ENCODE measurements at regions not wholly inside any gene's neighbourhood (a gene's known extent, or its start where the extent isn't known, plus 50 kb on each side); places are given as distances from the start of the nearest gene placed in this dataset.
A peak's percentile ranks its signal among the peaks of the same experiment; 100 is the strongest.

DNA sequence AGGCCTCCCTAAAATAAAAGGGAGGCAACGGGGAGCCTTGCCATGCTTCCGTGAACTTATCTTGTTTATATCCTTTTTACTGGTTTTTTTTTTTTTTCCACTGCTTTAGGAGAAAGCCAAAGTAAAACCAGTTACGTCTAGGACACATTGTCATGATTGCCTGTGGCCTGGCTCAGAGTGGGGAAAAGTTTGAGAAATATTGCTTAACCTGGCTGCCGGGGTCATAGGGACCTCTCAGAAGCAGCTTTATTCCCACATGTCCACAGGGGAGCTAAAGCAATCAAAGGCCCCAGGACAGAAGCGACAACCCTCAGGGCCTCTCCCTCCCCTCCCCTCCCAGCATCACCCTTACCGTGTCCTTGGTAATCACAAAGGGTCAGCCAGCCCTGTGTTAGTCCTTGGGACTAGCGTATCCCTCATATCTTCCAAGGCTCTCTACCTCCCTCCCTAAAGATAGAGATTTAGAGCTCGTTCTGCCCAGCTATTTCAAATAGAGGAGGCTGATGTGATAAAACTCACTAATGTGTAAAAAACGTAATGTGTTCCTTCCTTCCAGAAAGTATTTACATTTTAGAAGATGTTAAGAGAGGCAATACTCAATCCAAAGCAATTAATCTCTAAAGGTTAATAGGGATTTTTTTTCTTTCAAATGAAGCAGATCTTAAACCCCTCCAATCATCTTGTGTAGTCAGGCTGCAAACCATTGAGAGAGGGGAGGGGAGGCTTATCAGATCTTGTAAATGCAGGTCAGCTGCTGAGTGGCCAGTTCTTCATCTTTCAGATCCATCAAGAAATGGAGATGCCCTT lies 64.8 kb upstream of the PRKAR2B start:
- DNase-seq = peak in 5 of 7 donors; percentile 19 to 56 (median 25)
- intact Hi-C loops (cut with DNase I) = no loop called here
- Histone ChIP-seq H3K4me1 (replicated peaks in 1 of 2) (peaks cover 0 to 4% of the 10 kb centered on the region in 2 donors), H3K27ac (peak overlapping the region in 4 of 5 donors; percentile 32 to 46 (median 44)), H3K9me3 (replicated peaks in 1 of 3) (no peaks in the 10 kb centered on the region), H3K36me3 (replicated peaks in 1 of 2) (no peaks in the 10 kb centered on the region), H3K4me3 (no peak overlapping the region), H3K27me3 (no peaks in the 10 kb centered on the region)
- 35 to 44% (median 39%) methylated on average over 9 of the region's 9 CpGs for WGBS, 4 donors
- no peak for TF ChIP-seq CTCF (IDR thresholded peaks at IDR 0.05)

GRCh38 chr7:106980358-106980685 lies 64.2 kb upstream of the PRKAR2B start:
- TF ChIP-seq CTCF (IDR thresholded peaks at IDR 0.05) (no peak), POLR2A (IDR thresholded peaks at IDR 0.05) (no peak)
- H3K9me3 ChIP-seq (replicated peaks in 1 of 3) = no peaks in the 10 kb centered on the region
- H3K4me3 ChIP-seq = no peak overlapping the region
- no peak overlapping the region for H3K27ac ChIP-seq
- intact Hi-C loops (cut with DNase I) = no loop called here
- H3K27me3 ChIP-seq = no peaks in the 10 kb centered on the region
- no peak for DNase-seq
- 67 to 89% (median 76%) methylated on average over 3 of the region's 3 CpGs for WGBS, 4 donors
- peaks cover 0 to 4% of the 10 kb centered on the region in 2 donors for H3K4me1 ChIP-seq (replicated peaks in 1 of 2)
- no peaks in the 10 kb centered on the region for H3K36me3 ChIP-seq (replicated peaks in 1 of 2)

- Histone ChIP-seq H3K36me3 (replicated peaks in 1 of 2) (no peaks in the 10 kb centered on the region), H3K4me1 (replicated peaks in 1 of 2) (peaks cover 0 to 4% of the 10 kb centered on the region in 2 donors), H3K4me3 (no peak overlapping the region), H3K9me3 (replicated peaks in 1 of 3) (no peaks in the 10 kb centered on the region), H3K27me3 (no peaks in the 10 kb centered on the region), H3K27ac (no peak overlapping the region)
- DNase-seq = no peak
- TF ChIP-seq POLR2A (IDR thresholded peaks at IDR 0.05) (no peak), CTCF (IDR thresholded peaks at IDR 0.05) (no peak)
- intact Hi-C loops (cut with DNase I) = no loop called here
- 75 to 87% (median 80%) methylated on average over 7 of the region's 7 CpGs for WGBS, 4 donors
Observed at GRCh38 chr7:106982415-106982814, 62.1 kb upstream of the PRKAR2B start.

DNA sequence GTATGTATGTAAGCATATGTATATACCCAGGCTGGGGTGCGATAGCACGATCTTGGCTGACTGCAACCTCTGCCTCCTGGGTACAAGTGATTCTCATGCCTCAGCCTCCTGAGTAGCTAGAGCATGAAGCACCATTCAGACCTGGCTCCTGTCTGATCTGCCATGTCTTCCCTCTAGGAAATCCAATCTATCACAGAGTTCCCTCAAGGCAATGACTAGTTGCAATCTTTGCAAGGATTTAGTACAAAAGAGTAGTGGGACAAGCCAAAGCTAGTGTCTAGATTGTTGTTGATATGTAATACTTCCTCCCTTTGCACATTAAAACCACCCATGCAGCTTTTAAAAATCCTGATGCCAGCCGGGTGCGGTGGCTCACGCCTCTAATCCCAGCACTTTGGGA lies 60.5 kb upstream of the PRKAR2B start:
- intact Hi-C loops (cut with DNase I) = no loop called here
- H3K27ac ChIP-seq = no peak overlapping the region
- TF ChIP-seq POLR2A (IDR thresholded peaks at IDR 0.05) (no peak), CTCF (IDR thresholded peaks at IDR 0.05) (no peak)
- no peaks in the 10 kb centered on the region for H3K36me3 ChIP-seq (replicated peaks in 1 of 2)
- WGBS, 4 donors = 95 to 98% (median 97%) methylated on average over 5 of the region's 5 CpGs
- no peaks in the 10 kb centered on the region for H3K27me3 ChIP-seq
- peaks cover 0 to 4% of the 10 kb centered on the region in 2 donors for H3K4me1 ChIP-seq (replicated peaks in 1 of 2)
- no peak for DNase-seq
- no peak overlapping the region for H3K4me3 ChIP-seq
- no peaks in the 10 kb centered on the region for H3K9me3 ChIP-seq (replicated peaks in 1 of 3)

Data from adrenal gland (tissue), 9 donors.